ENCODE measurements at regions not wholly inside any gene's neighbourhood (a gene's known extent, or its start where the extent isn't known, plus 50 kb on each side); places are given as distances from the start of the nearest gene placed in this dataset.

GRCh38 chr4:129821073-129821472, 725.1 kb downstream of the C4orf33 start:
- no peak overlapping the region for H3K4me3 ChIP-seq (ENCODE audit: low read depth, low read length)
- TF ChIP-seq, protein P1, sequence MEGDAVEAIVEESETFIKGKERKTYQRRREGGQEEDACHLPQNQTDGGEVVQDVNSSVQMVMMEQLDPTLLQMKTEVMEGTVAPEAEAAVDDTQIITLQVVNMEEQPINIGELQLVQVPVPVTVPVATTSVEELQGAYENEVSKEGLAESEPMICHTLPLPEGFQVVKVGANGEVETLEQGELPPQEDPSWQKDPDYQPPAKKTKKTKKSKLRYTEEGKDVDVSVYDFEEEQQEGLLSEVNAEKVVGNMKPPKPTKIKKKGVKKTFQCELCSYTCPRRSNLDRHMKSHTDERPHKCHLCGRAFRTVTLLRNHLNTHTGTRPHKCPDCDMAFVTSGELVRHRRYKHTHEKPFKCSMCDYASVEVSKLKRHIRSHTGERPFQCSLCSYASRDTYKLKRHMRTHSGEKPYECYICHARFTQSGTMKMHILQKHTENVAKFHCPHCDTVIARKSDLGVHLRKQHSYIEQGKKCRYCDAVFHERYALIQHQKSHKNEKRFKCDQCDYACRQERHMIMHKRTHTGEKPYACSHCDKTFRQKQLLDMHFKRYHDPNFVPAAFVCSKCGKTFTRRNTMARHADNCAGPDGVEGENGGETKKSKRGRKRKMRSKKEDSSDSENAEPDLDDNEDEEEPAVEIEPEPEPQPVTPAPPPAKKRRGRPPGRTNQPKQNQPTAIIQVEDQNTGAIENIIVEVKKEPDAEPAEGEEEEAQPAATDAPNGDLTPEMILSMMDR (conservative IDR thresholded peaks at IDR 0.05; ENCODE audit: low read depth, low read length), result no peak
- DNase-seq (ENCODE audit: low read depth), result no peak

- H3K4me3 ChIP-seq (ENCODE audit: low read depth, low read length), result no peak overlapping the region
- DNase-seq (ENCODE audit: low read depth), result no peak
- TF ChIP-seq, protein P1 (conservative IDR thresholded peaks at IDR 0.05; ENCODE audit: low read depth, low read length), result no peak
Measured at GRCh38 chr4:129821963-129822362, 726.0 kb downstream of the C4orf33 start.

GRCh38 chr4:129822701-129823100, 726.7 kb downstream of the C4orf33 start:
- TF ChIP-seq, protein P1 (conservative IDR thresholded peaks at IDR 0.05; ENCODE audit: low read depth, low read length), result no peak
- peak; percentile 36 for DNase-seq (ENCODE audit: low read depth)
- H3K4me3 ChIP-seq (ENCODE audit: low read depth, low read length), result no peak overlapping the region

GRCh38 chr4:129823105-129823504, 727.2 kb downstream of the C4orf33 start:
- no peak for DNase-seq (ENCODE audit: low read depth)
- TF ChIP-seq, protein P1 (conservative IDR thresholded peaks at IDR 0.05; ENCODE audit: low read depth, low read length), result no peak
- H3K4me3 ChIP-seq (ENCODE audit: low read depth, low read length), result no peak overlapping the region

DNA sequence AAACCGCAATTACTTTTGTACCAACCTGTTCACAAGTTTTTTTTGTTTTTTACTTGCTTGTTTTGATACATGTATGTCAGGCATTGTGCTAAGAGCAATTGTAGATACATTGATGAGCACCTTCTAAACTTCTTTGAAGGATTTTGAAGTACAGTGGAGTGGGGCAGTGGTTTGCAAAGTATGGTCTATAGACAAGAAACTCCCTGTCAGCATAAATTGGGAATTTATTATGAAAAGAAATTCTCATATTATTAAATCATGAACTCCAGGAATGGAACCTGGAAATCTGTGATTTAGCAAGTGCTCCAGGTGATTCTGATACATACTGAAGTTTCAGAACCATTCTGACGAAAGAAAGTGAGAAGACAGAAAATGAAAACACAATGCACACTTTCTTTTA, 733.4 kb downstream of the C4orf33 start:
- H3K4me3 ChIP-seq (ENCODE audit: low read depth, low read length), result no peak overlapping the region
- TF ChIP-seq, protein P1 (conservative IDR thresholded peaks at IDR 0.05; ENCODE audit: low read depth, low read length), result no peak
- no peak for DNase-seq (ENCODE audit: low read depth)

GRCh38 chr4:129839687-129840086, 743.7 kb downstream of the C4orf33 start:
- no peak overlapping the region for H3K4me3 ChIP-seq (ENCODE audit: low read depth, low read length)
- TF ChIP-seq, protein P1 (conservative IDR thresholded peaks at IDR 0.05; ENCODE audit: low read depth, low read length), result no peak
- peak; percentile 13 for DNase-seq (ENCODE audit: low read depth)

DNA sequence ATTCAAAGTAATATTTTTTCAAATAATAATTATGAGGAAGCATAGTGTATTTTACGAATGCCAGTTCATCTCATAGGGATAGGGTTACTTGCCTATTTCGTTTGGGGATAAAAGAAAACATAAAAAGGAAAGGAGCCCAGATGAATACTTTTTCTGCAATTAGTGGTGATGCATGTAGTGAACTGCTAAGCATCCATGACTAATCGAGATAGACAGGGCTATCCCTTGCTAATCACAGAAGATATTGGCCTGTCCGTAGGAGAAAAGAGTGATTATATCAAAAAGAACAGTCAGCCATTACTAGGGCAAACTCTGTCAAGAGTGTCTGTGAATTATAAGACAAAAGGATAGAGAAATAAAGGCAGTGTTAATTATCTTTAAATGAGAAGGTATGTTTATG, 746.1 kb downstream of the C4orf33 start:
- TF ChIP-seq, protein P1 (conservative IDR thresholded peaks at IDR 0.05; ENCODE audit: low read depth, low read length), result no peak
- no peak for DNase-seq (ENCODE audit: low read depth)
- H3K4me3 ChIP-seq (ENCODE audit: low read depth, low read length), result no peak overlapping the region

All from choroid plexus epithelial cell (primary cell).